DOHH2 (cell line): ENCODE measurements at regions not wholly inside any gene's neighbourhood (a gene's known extent, or its start where the extent isn't known, plus 50 kb on each side); places are given as distances from the start of the nearest gene placed in this dataset.

Experiments
- H3F3A ChIP-seq: fragments of 200-600 bp; sonication (generic), shearing (Covaris generic); 2 replicates; pipeline ENCODE4 v1.6.0; 2016; ENCODE audit warnings: antibody characterized with exemption, mild to moderate bottlenecking; ENCODE audit not compliant: control insufficient read depth, insufficient read depth
- H3K27ac ChIP-seq: fragments of 200-600 bp; sonication (generic); 2 replicates; pipeline ENCODE4 v1.5.1; 2014; ENCODE audit warnings: low read depth, mild to moderate bottlenecking, low read length, moderate library complexity
- H3K27me3 ChIP-seq: fragments of 200-600 bp; sonication (generic); 2 replicates; pipeline ENCODE4 v1.6.1; 2014; ENCODE audit warnings: mild to moderate bottlenecking, low read length, mixed read lengths; ENCODE audit not compliant: control insufficient read depth
- H3K36me3 ChIP-seq: fragments of 200-600 bp; sonication (generic); 2 replicates; pipeline ENCODE4 v1.6.1; 2014; ENCODE audit warnings: mild to moderate bottlenecking, low read length, moderate library complexity, mixed read lengths; ENCODE audit not compliant: control insufficient read depth
- H3K4me1 ChIP-seq: fragments of 200-600 bp; sonication (generic); 2 replicates; pipeline ENCODE4 v1.6.1; 2014; ENCODE audit warnings: mild to moderate bottlenecking, low read length, mixed read lengths; ENCODE audit not compliant: control insufficient read depth
- H3K4me2 ChIP-seq: fragments of 200-600 bp; sonication (generic); 2 replicates; pipeline ENCODE4 v1.6.0; 2014; ENCODE audit warnings: mild to moderate bottlenecking, low read length, moderate library complexity
- H3K4me3 ChIP-seq: fragments of 200-600 bp; sonication (generic); 2 replicates; pipeline ENCODE4 v1.5.1; 2014; ENCODE audit warnings: mild to moderate bottlenecking, low read length, mixed read lengths
- H3K79me2 ChIP-seq: fragments of 200-600 bp; sonication (generic); 2 replicates; pipeline ENCODE4 v1.6.1; 2014; ENCODE audit warnings: mild to moderate bottlenecking, low read length, mixed read lengths; ENCODE audit not compliant: control insufficient read depth
- H3K9me2 ChIP-seq: fragments of 200-600 bp; sonication (generic); replicated peaks from 2 replicates; pipeline ENCODE4 v1.6.1; 2014; ENCODE audit warnings: mild to moderate bottlenecking, low read length, mixed read lengths; ENCODE audit not compliant: control insufficient read depth
- H3K9me3 ChIP-seq: fragments of 200-600 bp; sonication (generic); 2 replicates; pipeline ENCODE4 v1.6.1; 2014; ENCODE audit warnings: antibody characterized with exemption, low read length, mixed read lengths; ENCODE audit not compliant: control insufficient read depth, insufficient read depth
- H4K20me1 ChIP-seq: fragments of 200-600 bp; sonication (generic); 2 replicates; pipeline ENCODE4 v1.6.0; 2014; ENCODE audit warnings: low read depth, mild to moderate bottlenecking, antibody characterized with exemption, low read length, moderate library complexity; ENCODE audit not compliant: control insufficient read depth, insufficient read depth
- CTCF ChIP-seq: fragments of 200-600 bp; sonication (generic); IDR thresholded peaks from one replicate; pipeline ENCODE4 v1.5.1; 2014; ENCODE audit warnings: antibody characterized with exemption, mild to moderate bottlenecking, low read depth, low read length; ENCODE audit not compliant: poor library complexity, severe bottlenecking
- EZH2phosphoT487 ChIP-seq: fragments of 200-600 bp; sonication (generic); IDR thresholded peaks from 2 replicates; pipeline ENCODE4 v1.6.1; 2017; ENCODE audit warnings: borderline replicate concordance, mild to moderate bottlenecking, antibody characterized with exemption, low read length, moderate library complexity, mixed read lengths

DNA sequence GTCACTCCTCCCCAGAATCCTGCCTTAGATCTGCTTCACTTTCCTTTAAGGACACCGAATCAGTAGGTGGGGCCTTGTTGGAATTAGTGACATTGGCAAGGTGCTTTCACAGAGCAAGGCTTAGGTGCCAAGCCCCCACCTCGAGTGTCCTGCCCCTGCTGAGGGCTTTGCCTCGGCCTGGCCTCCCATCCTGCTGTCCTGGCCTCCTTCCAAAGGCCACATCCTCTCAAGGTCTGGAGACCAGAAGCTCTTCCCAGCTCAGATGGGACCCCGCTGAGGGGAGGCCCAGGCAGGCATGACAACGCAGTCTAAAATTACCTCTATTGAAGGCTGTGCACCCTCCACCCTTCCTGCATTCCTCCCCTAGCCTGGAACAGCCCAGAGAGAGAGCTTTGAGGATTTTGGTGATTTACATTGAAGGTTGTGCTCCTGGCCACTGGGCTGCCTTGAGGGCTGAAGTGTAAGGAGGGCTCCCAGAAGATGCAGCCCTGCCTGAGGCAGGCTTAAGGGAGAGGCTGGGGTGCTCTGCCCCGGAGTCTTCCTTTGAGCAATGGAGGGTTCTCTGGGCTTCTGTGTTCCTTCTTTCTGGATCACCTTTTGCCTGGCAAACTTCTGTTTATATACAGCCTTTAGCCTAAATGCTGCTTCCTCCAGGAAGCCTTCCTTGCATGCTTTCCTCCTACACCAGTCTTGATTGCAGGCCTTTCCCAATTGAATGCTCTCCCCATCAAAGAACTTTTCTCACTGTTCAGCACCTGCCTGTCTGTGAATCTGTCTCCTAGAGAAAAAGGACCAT, 154.4 kb downstream of the DDX1 start:
- Histone ChIP-seq H3K9me3 (no peaks in the 10 kb centered on the region), H3K79me2 (no peaks in the 10 kb centered on the region)

GRCh38 chr2:15746703-15747550, 155.3 kb downstream of the DDX1 start:
- Histone ChIP-seq H3K79me2 (no peaks in the 10 kb centered on the region), H3K4me2 (no peak overlapping the region), H3K36me3 (no peaks in the 10 kb centered on the region), H3K27ac (no peak overlapping the region), H4K20me1 (no peaks in the 10 kb centered on the region), H3K9me2 (no peaks in the 10 kb centered on the region), H3K4me1 (no peaks in the 10 kb centered on the region), H3F3A (no peaks in the 10 kb centered on the region), H3K27me3 (no peaks in the 10 kb centered on the region; the same call in 1 of the 2 replicates), H3K9me3 (no peaks in the 10 kb centered on the region), H3K4me3 (no peak overlapping the region)
- TF ChIP-seq EZH2phosphoT487 (no peak), CTCF (no peak)

More for the DNA sequence above, 154.4 kb downstream of the DDX1 start:
- Histone ChIP-seq H3K27ac (no peak overlapping the region), H3K27me3 (peaks cover 3% of the 10 kb centered on the region; the same call in 1 of the 2 replicates), H3K4me2 (no peak overlapping the region), H3K9me2 (no peaks in the 10 kb centered on the region), H4K20me1 (no peaks in the 10 kb centered on the region), H3F3A (no peaks in the 10 kb centered on the region), H3K4me3 (no peak overlapping the region), H3K36me3 (no peaks in the 10 kb centered on the region), H3K4me1 (no peaks in the 10 kb centered on the region)
- TF ChIP-seq CTCF (no peak), EZH2phosphoT487 (no peak)

GRCh38 chr2:15747603-15748471, 156.2 kb downstream of the DDX1 start:
- Histone ChIP-seq H3F3A (no peaks in the 10 kb centered on the region), H3K4me2 (no peak overlapping the region), H3K79me2 (no peaks in the 10 kb centered on the region), H3K9me3 (no peaks in the 10 kb centered on the region), H3K27me3 (no peaks in the 10 kb centered on the region), H3K4me1 (no peaks in the 10 kb centered on the region), H3K36me3 (no peaks in the 10 kb centered on the region), H4K20me1 (no peaks in the 10 kb centered on the region), H3K27ac (no peak overlapping the region), H3K9me2 (no peaks in the 10 kb centered on the region), H3K4me3 (no peak overlapping the region)
- no peak for TF ChIP-seq EZH2phosphoT487
- no peak for TF ChIP-seq CTCF
